ENCODE measurements at regions not wholly inside any gene's neighbourhood (a gene's known extent, or its start where the extent isn't known, plus 50 kb on each side); places are given as distances from the start of the nearest gene placed in this dataset.
"Not testable (repeated sequence)": the region's sequence is repeated elsewhere in the genome, so short reads cannot be mapped to it uniquely, and the experiment has no call there.

- no peak for DNase-seq
These were observed 1761.3 kb upstream of the IGFBP7 start for GRCh38 chr4:58871509-58871908.

DNA sequence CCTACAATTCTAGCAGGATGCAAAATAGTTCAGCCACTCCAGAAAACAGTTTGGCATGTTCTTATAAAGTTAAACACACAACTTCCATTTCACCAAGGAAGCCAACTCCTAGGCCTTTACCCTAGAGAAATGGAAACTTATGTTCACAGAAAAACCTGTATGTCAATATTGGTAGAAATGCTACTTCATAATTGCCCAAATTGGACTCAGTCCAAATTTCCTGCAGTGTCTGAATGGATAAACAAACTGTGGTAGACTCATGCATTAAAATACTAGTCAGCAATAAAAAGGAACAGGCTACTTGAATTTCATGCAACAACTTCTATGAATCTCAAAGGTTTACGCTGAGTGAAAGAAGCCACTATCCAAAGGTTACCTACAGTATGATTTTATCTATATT, 1738.8 kb upstream of the IGFBP7 start:
- DNase-seq: no peak

- no peak for DNase-seq
These were observed 1733.3 kb upstream of the IGFBP7 start for GRCh38 chr4:58843455-58843854.

DNA sequence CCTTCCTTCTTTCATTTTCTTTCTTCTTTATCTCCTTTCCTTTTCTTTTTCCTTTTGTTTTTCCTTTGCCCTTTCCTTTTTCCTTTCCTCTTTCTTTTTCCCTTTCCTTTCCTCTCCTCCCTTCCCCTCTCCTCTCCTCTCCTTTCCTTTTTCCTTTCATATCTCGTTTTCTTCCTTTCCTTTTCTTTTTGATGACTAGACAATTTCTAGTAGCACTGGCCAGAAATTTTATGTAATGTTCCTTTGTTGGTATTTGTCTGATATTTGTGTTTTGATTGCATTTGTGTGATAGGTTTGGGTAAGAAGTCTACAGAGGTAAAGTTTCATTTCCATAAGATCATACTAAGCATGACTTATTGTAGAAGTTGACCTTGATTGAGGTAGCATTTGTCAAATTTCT, 1722.9 kb upstream of the IGFBP7 start:
- DNase-seq: no peak

DNA sequence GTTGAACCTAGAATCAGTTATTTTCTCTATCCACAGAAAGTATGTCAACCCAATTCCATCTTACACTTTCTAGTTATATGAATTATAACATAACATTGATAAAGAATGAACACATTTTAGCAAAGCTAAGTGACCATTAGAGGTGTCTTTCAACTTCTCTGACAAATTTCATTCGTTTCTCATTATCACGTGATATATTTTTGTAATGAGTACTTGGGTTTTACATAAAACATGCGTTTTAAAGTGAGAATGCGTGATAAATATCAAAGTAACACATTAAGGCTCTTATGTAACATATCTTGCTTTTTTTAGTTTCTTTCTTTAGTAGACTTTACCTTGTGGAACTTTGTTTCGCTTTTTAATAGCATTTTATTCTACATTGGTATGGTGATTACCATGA, 1715.1 kb upstream of the IGFBP7 start:
- no peak for DNase-seq

DNA sequence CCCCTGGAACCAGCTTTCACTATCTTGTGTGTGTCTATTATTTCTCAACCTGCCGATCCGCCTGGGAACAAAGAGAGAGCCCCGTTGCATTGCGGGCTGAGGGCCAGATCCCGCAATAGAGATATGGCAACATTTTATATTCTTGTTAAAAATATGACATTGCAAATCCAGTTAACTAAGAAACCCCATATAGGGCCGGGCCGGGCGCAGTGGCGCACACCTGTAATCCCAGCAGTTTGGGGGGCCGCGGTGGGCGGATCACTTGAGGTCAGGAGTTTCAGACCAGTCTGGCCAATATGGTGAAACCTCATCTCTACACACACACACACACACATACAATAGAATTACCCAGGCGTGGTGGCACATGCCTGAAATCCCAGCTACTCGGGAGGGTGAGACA, 1708.4 kb upstream of the IGFBP7 start:
- not testable (repeated sequence) for DNase-seq

- DNase-seq: no peak
These were observed 1699.8 kb upstream of the IGFBP7 start for GRCh38 chr4:58809948-58810347.

- DNase-seq: no peak
These were observed 1699.2 kb upstream of the IGFBP7 start for GRCh38 chr4:58809366-58809765.

- DNase-seq: no peak
These were observed 1698.6 kb upstream of the IGFBP7 start for GRCh38 chr4:58808817-58809216.

GRCh38 chr4:58807843-58808615, 1697.8 kb upstream of the IGFBP7 start:
- no peak for DNase-seq

GRCh38 chr4:58776627-58777026, 1666.4 kb upstream of the IGFBP7 start:
- no peak for DNase-seq

- DNase-seq: no peak
These were observed 1657.4 kb upstream of the IGFBP7 start for GRCh38 chr4:58767598-58767997.

DNA sequence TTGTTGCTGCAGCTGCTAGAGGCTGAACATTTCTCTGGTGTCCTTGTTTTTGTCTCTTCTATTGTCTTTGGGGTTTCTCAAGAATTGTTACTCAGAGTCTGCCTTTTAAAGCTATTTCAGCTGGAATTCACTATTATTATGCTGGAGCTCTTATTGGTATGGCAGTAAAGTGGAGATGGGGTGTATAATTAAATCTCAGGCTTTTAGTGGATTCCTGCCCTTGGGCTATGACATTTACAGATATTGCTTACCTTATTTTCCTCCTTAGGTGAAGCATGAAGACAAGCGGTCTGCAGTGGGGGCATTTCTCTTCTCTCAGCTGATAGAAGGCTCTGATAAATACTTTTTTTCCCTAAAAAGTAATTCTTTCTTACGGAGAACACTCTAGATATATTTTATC, 1656.6 kb upstream of the IGFBP7 start:
- no peak for DNase-seq

DNA sequence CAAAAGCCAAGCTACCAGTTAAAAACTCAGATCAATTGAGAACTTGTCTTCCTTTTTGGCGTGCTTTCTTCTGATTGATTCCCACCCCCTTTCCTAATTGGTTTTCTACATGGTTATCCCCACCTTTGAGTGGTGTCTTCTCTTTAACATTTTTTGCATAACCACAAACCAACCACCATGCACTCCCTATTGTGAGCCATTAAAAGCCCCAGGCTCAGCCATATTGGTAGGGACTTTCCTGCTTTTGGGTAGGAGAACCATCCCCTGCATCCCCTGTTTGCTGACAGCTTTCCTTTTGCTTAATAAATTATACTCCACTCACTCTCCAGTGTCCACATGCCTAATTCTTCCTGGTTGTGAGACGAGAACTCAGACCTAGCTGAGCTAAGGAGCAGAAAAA, 1651.4 kb upstream of the IGFBP7 start:
- no peak for DNase-seq

GRCh38 chr4:58760737-58761136, 1650.6 kb upstream of the IGFBP7 start:
- DNase-seq: no peak

GRCh38 chr4:58760100-58760499, 1649.9 kb upstream of the IGFBP7 start:
- DNase-seq: no peak

GRCh38 chr4:58749206-58749605, 1639.0 kb upstream of the IGFBP7 start:
- no peak for DNase-seq

DNA sequence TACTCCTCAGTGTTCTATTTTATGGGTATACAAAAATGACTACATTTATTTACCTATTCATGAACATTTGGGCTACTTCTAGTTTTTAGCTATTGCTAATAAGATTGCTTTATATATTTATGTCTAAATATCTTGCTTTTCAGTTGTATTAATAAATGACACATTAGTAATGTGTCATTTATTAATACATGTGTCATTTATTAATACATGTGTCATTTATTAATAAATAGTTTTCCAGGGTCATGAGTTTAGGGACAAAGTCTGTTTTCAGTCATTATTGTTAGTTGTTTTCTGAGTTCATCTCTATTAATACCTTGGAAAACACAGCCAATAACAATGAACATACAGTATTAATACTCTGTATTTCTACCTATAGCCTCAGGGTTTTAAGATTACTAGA, 1630.7 kb upstream of the IGFBP7 start:
- DNase-seq: no peak

DNA sequence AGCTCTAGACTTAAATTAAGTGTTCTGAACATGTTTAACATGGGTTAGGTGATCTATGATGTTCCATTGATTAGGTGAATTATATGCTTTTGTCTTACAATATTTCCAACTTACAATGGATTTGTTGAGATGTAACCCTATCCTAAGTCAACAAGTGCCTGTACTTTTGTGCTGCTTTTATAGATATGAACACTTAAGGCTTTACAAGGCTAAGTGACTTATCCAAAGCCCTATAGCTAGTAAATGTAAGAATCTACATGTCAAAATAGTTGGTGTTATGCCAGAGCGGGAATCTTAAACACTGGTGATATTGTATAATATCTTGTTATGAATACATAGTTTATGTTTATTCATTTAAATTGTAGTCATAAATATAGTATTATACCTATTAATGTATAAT, 1629.1 kb upstream of the IGFBP7 start:
- no peak for DNase-seq

DNA sequence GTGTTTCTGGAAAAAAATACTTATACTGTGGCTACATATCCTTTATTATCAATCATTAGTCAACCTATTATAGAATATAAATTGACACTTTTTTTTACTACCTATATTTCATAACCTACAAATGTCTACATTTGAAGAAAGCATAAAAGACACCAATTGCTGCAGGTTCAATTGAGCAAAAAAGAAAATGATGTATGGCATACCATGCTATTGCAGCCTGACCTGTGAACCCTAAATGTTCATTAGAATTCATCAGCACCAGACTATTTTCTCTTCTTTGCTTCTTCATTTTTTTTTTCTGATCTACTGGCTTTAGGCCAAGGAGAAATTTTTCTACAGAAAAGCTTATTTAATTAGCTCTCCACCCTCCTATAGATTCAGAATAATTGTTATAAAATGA, 1628.2 kb upstream of the IGFBP7 start:
- DNase-seq: no peak

- DNase-seq: no peak
These were observed 1624.0 kb upstream of the IGFBP7 start for GRCh38 chr4:58734030-58734674.

DNA sequence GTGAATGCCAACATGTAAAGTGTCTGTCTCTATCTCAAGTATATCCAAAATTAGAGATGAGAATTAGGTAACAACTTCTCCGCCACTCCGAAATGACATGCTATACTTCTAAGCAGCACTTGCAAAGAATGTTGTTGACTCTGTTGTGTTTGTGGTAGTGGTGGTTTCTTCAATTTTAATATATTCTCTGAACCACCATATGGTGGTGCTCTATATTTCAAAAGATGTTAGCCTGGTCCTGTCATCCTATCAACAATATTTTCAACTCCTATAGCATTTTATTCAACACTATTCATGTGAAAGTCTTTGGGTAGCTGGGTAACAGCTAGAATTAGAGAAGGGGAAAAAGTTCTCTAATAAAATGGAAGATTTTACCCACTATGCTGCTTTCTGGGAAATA, 1622.8 kb upstream of the IGFBP7 start:
- no peak for DNase-seq

GRCh38 chr4:58723954-58724353, 1613.8 kb upstream of the IGFBP7 start:
- no peak for DNase-seq

GRCh38 chr4:58711039-58711438, 1600.9 kb upstream of the IGFBP7 start:
- no peak for DNase-seq

DNA sequence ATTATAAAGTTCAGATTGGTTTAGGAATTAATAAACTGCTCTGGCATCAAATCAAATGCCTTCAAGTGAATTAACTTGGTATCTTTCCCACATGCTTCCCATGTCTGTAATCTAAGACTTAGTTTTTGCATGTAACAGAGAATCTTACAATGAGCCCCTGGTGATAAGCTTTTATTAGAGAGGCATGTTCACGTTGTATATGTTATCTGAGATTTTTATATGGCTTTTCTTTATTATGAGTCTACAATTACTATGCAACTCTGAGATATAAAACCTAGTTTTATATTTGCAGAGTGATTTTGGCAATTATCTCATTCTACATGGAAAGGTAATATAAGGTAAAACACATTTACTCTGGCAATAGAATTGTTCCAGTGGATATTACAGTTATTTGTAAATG, 1578.4 kb upstream of the IGFBP7 start:
- no peak for DNase-seq

All from bone marrow (tissue), 2 donors.